ENCODE measurements at regions not wholly inside any gene's neighbourhood (a gene's known extent, or its start where the extent isn't known, plus 50 kb on each side); places are given as distances from the start of the nearest gene placed in this dataset.
A peak's percentile ranks its signal among the peaks of the same experiment; 100 is the strongest.
"Not testable (repeated sequence)": the region's sequence is repeated elsewhere in the genome, so short reads cannot be mapped to it uniquely, and the experiment has no call there.

- no peaks in the 10 kb centered on the region for H3K4me1 ChIP-seq
- ATAC-seq: no peak
- H3K4me3 ChIP-seq: no peak overlapping the region
- H3K9me3 ChIP-seq: no peaks in the 10 kb centered on the region
- no peak overlapping the region for H3K4me2 ChIP-seq
- FAIRE-seq: no peak
- no peak for DNase-seq (ENCODE audit: low read depth in 1 of 2, low spot score in 1 of 2)
- POLR2A ChIA-PET: no interaction called here
- 13% methylated on average over 1 of the region's 1 CpG for WGBS (ENCODE audit: missing lambda C conversion rate)
- H3K27ac ChIP-seq: no peak overlapping the region
- TF ChIP-seq FOSB (CRISPR knock-in tag; IDR thresholded peaks at IDR 0.05) (no peak), FOXS1 (CRISPR knock-in tag; IDR thresholded peaks at IDR 0.05) (no peak), GATA3 (IDR thresholded peaks at IDR 0.05; ENCODE audit: borderline replicate concordance) (no peak), CBX2 (IDR thresholded peaks at IDR 0.05; ENCODE audit: borderline replicate concordance, low read depth) (no peak), KDM5A (IDR thresholded peaks at IDR 0.05) (no peak), USF2 (IDR thresholded peaks at IDR 0.05) (no peak), MAX (IDR thresholded peaks at IDR 0.05) (no peak), RAD21 (conservative IDR thresholded peaks at IDR 0.05 in 1 of 2, IDR thresholded peaks at IDR 0.05 in 1 of 2) (no peak), HEYL (CRISPR knock-in tag; IDR thresholded peaks at IDR 0.05) (no peak)
- CTCF ChIA-PET: interaction anchor here (1.1 kb wide), 1 partner anchor 11 kb away, joined by 4 read pairs; no protein-coding TSS in a partner anchor
Measured at GRCh38 chr1:229913489-229913888, 153.5 kb upstream of the GALNT2 start.

- FAIRE-seq; POLR2A ChIA-PET; DNase-seq (ENCODE audit: low read depth in 1 of 2, low spot score in 1 of 2); ATAC-seq; H3K4me3 ChIP-seq; H3K9me3 ChIP-seq; H3K27ac ChIP-seq; H3K4me1 ChIP-seq; H3K4me2 ChIP-seq: not testable (repeated sequence)
- CTCF ChIA-PET: interaction anchor here (1.6 kb wide), 1 partner anchor 71 kb away, joined by 5 read pairs; no protein-coding TSS in a partner anchor
- TF ChIP-seq ZC3H11A (IDR thresholded peaks at IDR 0.05): peak; percentile 74
- WGBS (ENCODE audit: missing lambda C conversion rate): 87% methylated on average over 10 of the region's 10 CpGs
Measured at GRCh38 chr1:229919488-229919887, 147.6 kb upstream of the GALNT2 start.

GRCh38 chr1:229920683-229921082, 146.4 kb upstream of the GALNT2 start:
- no peak overlapping the region for H3K4me2 ChIP-seq
- no peak overlapping the region for H3K27ac ChIP-seq
- ATAC-seq (no peak), FAIRE-seq (no peak), DNase-seq (ENCODE audit: low read depth in 1 of 2, low spot score in 1 of 2) (no peak)
- 89% methylated on average over 2 of the region's 2 CpGs for WGBS (ENCODE audit: missing lambda C conversion rate)
- POLR2A ChIA-PET: no interaction called here
- CTCF ChIA-PET: no interaction called here
- no peak overlapping the region for H3K4me3 ChIP-seq
- H3K9me3 ChIP-seq: no peaks in the 10 kb centered on the region
- TF ChIP-seq ZFP36 (IDR thresholded peaks at IDR 0.05; ENCODE audit: borderline replicate concordance, partially characterized antibody) (no peak), NPAS2 (CRISPR knock-in tag; IDR thresholded peaks at IDR 0.05; ENCODE audit: borderline replicate concordance) (no peak), KDM5A (IDR thresholded peaks at IDR 0.05) (no peak), POLR2AphosphoS2 (conservative IDR thresholded peaks at IDR 0.05; ENCODE audit: low read length) (no peak), POLR2A (IDR thresholded peaks at IDR 0.05; ENCODE audit: low read length) (no peak), ELK1 (IDR thresholded peaks at IDR 0.05; ENCODE audit: low read depth, low read length) (no peak), NR3C1 (IDR thresholded peaks at IDR 0.05) (no peak), SREBF2 (IDR thresholded peaks at IDR 0.05) (no peak), EP300 (IDR thresholded peaks at IDR 0.05) (no peak), CEBPB (IDR thresholded peaks at IDR 0.05) (no peak), USF2 (IDR thresholded peaks at IDR 0.05) (no peak), PBX3 (IDR thresholded peaks at IDR 0.05) (no peak), HDAC2 (IDR thresholded peaks at IDR 0.05) (no peak), RAD21 (conservative IDR thresholded peaks at IDR 0.05 in 1 of 2, IDR thresholded peaks at IDR 0.05 in 1 of 2) (no peak), BCL3 (IDR thresholded peaks at IDR 0.05) (no peak), RFX5 (IDR thresholded peaks at IDR 0.05) (no peak), JUNB (IDR thresholded peaks at IDR 0.05) (no peak), MAZ (IDR thresholded peaks at IDR 0.05; ENCODE audit: borderline replicate concordance, low read depth, low read length) (no peak)
- H3K4me1 ChIP-seq: no peaks in the 10 kb centered on the region
